HG02642 (cell line): ENCODE measurements at regions not wholly inside any gene's neighbourhood (a gene's known extent, or its start where the extent isn't known, plus 50 kb on each side); places are given as distances from the start of the nearest gene placed in this dataset.
"Not testable (repeated sequence)": the region's sequence is repeated elsewhere in the genome, so short reads cannot be mapped to it uniquely, and the experiment has no call there.

Experiments
- ATAC-seq: cut with Tn5 transposase; IDR thresholded peaks from one replicate; pipeline ENCODE4 v1.9.1; 2021; ENCODE audit warnings: mild to moderate bottlenecking; ENCODE audit not compliant: unreplicated experiment, poor library complexity

GRCh38 chr21:28013123-28013522 is 979.6 kb downstream of the LTN1 start:
- not testable (repeated sequence) for ATAC-seq

DNA sequence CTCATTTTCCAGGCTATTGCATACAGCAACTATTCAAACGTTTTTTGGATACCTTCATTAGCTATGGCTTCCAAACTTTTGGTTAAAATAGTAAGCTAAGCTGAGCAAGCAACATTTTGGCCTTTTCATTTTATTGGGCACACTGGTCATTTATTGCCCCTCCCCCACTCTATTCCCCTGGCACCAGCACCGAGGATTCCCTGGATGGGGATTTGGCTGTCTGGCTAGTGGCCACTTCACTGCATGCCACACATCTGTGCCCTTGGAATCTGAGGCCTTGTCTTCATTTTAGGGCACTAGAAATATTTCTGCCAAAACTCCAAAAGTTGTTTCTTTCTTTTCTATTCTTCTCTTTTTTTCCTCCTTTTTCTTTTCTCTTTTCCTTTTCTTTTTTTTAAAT is 980.7 kb downstream of the LTN1 start:
- ATAC-seq = not testable (repeated sequence)

DNA sequence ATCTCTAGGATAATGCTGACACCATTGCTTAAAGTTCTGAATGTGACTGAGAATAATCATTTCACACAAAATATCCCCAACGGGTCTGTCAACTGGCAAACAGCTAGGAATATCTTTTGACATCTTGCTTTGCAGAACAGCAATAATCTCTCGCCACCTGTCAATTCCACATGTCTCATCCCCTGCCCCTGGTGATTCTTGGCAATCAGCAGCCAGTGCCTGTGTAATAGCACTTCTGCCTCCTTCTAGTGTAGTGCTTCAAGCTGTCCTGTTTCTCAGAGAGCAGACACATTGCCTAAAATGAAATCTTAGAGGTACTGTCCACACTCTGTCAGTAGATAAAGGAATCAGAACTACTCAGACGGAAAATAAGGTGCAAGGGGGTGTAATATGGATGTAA is 984.4 kb downstream of the LTN1 start:
- ATAC-seq = not testable (repeated sequence)

- ATAC-seq = not testable (repeated sequence)
Observed at GRCh38 chr21:28003627-28004026, 989.0 kb downstream of the LTN1 start.

GRCh38 chr21:27996906-27997305 is 995.8 kb downstream of the LTN1 start:
- ATAC-seq = not testable (repeated sequence)

DNA sequence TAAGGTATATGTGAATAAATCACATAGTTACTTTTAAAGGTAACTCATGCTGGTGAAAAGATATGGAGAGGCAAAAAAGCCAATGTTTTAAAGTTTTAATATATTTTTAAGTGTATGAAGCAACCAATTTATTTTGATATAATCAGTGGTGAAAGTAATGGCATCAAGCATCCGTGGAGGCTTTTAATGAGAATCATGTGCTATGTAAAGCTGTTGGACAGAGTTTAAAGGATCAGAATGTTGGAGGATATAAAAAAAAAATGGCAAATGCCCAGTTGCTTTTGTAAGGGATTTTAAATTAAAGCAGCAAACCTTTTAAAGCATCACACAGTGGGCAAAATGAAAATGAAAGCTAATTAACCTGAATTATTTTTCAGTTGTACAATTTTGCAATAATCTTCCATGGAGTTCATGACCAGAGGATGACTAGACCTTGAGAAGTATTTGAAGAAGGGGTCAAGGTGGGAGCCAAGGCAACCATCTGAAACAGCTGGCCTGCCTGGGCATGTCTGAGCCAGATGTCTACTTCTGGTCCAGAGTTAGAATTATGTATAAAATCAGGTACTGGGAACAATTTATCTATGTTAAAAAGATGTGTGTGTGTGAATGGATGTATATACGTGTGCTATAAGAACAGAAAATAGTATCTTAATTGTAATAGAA is 1007.9 kb downstream of the LTN1 start:
- not testable (repeated sequence) for ATAC-seq

- not testable (repeated sequence) for ATAC-seq
Observed at GRCh38 chr21:27979446-27979845, 1012.6 kb upstream of the ADAMTS5 start.

DNA sequence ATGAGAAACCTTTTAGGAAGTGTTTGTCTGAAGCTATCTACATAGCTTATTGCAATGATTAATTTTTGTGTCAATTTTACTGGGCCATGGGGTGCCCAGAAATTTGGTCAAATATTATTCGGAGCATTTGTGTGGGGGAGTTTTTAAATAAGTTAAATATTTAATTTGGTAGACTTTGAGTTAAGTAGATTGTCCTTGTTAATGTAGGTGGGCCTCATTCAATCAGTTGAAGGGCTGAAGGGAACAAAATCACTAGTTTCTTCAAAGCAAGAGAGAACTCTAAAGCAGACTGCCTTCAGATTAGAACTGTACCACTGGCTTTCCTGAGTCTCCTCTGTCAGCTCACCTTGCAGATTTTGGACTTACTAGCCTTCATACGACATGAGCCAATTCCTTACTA is 1008.6 kb upstream of the ADAMTS5 start:
- ATAC-seq = no peak

GRCh38 chr21:27974152-27974551 is 1007.3 kb upstream of the ADAMTS5 start:
- ATAC-seq = not testable (repeated sequence)

GRCh38 chr21:27968240-27968639 is 1001.4 kb upstream of the ADAMTS5 start:
- not testable (repeated sequence) for ATAC-seq

- ATAC-seq = no peak
Observed at GRCh38 chr21:27954543-27955165, 987.8 kb upstream of the ADAMTS5 start.

DNA sequence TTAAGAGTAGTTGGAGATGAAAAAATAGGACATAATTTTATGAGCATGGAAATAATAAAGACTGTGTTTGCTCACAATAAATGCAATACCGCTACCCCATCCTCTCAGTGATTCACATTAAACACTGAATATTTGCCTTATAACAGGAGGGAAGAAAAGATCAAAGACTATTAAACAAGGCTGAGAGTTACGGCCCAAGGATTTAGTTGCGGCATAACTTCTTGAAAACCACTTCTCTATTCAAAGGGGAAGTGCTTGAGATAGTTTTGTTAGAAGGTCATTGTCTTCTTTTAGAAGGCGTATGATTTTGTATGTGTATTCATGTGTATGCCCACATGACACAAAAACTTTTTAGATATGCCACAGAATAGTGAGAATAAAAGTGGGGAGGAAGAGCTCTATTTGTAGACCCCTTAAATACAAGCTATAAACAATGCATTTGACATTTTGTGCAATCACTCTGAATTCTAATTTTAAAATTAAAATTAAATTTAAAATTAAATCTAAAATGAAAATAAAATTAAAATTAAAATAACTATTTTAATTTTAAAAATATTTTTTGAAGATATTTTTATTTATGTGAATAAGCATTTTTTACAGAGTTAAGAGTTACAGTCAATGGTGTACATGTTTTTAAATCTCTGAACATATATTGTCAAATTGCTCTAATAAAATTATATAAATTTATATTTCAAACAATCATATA is 986.6 kb upstream of the ADAMTS5 start:
- no peak for ATAC-seq

DNA sequence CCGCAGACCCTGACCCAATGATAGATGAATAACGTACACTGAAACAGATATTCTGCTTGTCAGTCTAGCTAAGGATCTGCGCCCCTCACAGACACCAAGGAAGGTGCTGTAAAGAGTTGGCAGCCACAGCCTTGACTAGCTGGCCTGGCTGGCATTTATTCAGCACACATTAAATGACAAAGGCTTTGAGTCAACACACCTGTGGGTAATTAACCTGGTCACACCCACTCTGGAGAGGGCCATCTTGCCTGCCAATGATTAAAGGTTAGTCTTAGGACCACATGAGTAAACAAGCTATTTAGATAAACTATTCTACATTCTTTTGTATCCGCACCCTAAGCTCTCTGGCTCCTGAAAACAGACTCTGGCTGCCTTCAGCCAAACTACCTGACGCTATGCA is 982.2 kb upstream of the ADAMTS5 start:
- not testable (repeated sequence) for ATAC-seq

GRCh38 chr21:27930108-27930767 is 963.4 kb upstream of the ADAMTS5 start:
- not testable (repeated sequence) for ATAC-seq

DNA sequence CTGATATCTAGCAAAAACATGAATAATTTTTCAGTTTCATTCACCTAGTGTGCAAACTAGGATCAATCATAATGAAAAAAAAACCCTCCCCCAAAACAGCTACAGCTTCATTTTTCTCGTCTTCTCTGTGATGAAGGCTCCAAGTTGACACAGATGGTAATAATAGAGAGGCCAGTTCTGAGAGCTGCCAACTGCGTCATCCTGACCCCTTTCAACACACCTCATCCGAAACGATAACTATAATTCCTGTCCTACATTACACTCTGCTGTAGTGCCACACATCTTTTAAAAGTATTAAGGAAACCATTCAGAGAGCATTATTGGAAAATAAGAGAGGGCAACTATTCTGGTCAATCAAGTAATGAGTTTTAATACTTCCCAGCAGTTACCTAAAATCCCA is 962.3 kb upstream of the ADAMTS5 start:
- ATAC-seq = not testable (repeated sequence)

- ATAC-seq = not testable (repeated sequence)
Observed at GRCh38 chr21:27928534-27929115, 961.7 kb upstream of the ADAMTS5 start.

DNA sequence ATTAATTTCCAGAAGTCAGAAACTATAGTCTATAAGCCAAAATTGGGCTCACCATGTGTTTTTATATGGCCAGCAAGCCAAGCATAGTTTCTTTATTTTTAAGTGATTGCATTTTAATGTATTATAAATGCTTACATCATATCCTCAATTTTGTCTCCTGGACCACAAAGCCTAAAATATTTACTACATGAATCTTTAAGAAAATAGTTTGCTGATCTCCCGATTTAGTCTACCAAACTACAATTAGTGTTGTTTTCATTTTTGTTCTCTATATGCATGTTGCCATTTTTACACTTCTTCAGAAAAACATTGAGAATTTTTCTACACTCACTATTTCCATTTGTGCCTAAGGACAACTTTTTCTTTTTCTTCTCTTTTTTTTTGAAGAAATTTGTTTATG is 954.5 kb upstream of the ADAMTS5 start:
- not testable (repeated sequence) for ATAC-seq

- ATAC-seq = not testable (repeated sequence)
Observed at GRCh38 chr21:27917966-27918365, 951.1 kb upstream of the ADAMTS5 start.

DNA sequence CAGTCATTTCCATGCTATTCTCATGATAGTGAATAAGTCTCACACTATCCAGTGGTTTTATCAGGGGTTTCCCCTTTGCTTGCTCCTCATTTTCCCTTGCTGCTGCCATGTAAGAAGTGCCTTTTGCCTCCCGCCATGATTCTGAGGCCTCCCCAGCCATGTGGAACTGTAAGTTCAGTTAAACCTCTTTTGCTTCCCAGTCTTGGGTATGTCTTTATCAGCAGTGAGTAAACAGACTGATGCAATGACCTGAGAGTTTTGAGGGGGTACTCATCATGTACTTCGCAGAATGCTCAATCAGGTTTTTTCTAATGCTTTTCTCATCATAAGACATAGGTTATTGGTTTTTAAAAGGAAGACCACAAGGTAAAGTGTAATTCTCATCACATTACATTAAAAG is 949.4 kb upstream of the ADAMTS5 start:
- ATAC-seq = not testable (repeated sequence)

GRCh38 chr21:27912133-27912532 is 945.2 kb upstream of the ADAMTS5 start:
- not testable (repeated sequence) for ATAC-seq
